ENCODE measurements at regions not wholly inside any gene's neighbourhood (a gene's known extent, or its start where the extent isn't known, plus 50 kb on each side); places are given as distances from the start of the nearest gene placed in this dataset.

DNA sequence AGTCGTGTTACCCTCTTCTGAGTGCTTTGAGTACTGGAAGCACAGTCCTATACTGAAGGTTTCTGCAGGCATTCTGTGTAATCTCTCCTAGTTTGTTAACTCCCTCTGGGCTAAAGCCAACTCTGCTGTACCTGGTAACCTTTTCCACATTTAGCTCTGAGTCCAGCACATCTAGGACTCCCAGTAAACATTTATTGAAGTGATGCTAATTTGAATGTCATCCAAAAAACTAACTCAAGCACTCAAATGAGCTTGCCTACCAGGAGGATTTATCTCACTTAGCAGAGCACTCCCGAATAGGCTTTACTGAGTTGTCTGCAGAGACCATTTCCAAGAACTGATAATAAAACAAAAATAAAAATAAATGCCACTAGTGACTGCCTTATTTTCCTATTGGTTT lies 79.5 kb upstream of the NFIB start:
- no peak for DNase-seq (ENCODE audit: low spot score)

DNA sequence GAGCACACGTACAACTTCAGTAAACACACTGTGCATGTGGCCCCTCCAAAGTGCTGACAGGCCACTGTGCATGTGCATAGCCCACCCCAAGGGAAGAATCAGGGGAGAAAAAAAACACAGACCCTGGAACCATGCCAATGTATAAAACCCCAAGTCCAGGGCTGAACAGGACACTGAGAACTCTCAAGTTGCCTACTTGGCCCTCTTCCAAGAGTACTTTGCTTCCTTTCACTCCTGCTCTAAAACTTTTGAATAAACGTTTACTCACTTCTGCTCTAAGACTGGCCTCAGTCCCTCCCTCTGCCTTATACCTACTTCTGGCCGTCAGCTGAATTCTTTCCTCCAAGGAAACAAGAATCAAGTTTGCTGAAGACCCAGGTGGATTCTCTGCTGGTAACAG lies 77.7 kb upstream of the NFIB start:
- no peak for DNase-seq (ENCODE audit: low spot score)

DNA sequence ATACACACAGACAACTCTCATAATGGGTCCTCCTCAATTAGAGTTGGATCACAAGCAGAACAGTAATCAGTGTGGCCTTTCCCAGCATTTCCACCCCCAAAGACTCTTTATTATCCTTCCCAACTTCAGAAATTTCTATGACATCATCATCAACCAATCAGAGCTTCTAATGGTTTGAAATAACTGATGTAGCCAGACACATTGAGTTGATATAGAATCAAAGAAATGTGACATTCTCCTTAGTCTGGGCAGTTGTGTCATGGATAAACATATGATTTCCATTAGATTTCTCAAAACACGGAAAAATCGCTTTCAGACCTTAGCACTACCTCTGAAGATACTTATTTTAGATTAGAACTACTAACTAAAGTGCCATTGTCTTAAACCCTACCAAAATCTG lies 75.7 kb upstream of the NFIB start:
- no peak for DNase-seq (ENCODE audit: low spot score)

- DNase-seq (ENCODE audit: low spot score): no peak
Observed at GRCh38 chr9:14389146-14389545, 75.2 kb upstream of the NFIB start.

- no peak for DNase-seq (ENCODE audit: low spot score)
Observed at GRCh38 chr9:14383773-14384172, 69.8 kb upstream of the NFIB start.

DNA sequence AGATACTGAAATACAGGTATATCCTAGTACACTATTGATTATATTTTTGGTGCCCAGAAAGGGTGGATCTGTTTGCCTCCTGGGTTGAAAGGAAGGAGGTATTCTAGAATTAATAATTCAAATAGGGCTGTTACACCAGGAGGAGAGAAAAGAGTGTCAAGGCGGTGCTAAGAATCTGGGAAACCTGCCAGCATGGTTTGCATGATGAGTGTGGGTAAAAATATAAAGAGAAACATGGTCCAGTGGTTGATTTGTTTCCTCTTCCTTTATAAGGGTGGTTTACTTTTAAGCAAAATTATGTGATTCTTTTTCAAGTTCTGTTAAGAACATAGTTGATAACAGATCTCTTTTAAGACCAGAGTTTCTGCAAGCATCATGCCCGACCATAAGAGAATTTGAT lies 69.4 kb upstream of the NFIB start:
- no peak for DNase-seq (ENCODE audit: low spot score)

GRCh38 chr9:14380061-14380836 lies 66.3 kb upstream of the NFIB start:
- DNase-seq (ENCODE audit: low spot score): no peak

- no peak for DNase-seq (ENCODE audit: low spot score)
Observed at GRCh38 chr9:14379280-14379679, 65.3 kb upstream of the NFIB start.

- no peak for DNase-seq (ENCODE audit: low spot score)
Observed at GRCh38 chr9:14373706-14374105, 59.8 kb upstream of the NFIB start.

DNA sequence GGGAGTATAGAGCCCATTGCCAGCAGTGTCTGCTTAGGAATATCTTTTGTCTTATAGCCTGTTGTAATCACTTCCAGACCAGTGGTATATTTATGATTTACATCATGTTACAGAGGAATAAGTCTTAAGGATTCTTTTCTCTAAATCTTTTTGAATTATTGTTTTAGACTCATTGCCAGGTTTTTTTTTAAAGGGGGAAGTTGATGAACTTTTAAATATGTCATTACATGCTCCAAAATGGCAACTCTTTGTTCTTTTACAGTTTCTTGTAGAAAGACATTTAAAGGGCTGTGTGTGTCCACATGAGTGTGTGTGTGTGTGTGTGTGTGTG lies 59.4 kb upstream of the NFIB start:
- DNase-seq (ENCODE audit: low spot score): no peak

DNA sequence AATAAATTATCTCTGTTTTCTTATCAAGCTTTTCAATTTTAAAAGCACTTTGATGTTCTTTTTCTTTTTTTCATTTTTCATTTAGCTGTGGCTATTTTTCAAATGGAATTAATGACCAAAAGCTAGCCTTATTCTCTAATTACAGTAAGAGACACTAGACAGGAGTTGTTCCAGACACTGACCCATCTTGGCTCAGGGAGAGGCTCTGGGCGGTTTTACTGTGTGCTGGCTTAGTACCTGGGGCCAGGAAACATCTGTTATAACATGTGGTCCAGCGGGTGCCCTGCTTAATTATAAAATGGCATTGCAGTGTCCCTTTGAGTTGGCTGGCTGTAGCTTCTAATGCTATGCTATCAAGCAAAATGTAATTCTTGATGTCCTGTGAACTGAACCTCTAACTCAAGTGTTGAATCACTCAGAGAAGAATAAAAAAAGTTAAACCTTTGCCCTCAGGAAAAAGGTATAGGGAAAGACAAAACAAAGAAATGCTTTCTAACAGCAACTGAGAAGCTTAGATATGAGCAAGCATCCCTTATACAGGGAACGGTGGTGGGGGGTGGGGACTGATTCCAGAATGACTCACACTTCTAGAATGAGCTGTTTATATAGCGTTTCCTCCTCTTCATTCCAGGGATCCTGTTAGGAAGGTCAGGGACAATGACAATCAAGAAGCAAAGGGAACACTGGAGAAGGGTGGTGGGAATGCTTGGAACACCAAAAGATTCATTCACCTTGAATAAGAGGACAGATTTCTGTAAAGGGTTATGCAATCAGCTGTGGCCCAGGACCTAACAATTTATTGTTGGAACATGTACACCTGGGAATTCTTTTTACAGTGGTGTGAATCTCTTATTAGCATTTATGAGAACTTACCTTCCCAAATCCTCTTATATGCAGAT lies 58.7 kb upstream of the NFIB start:
- DNase-seq (ENCODE audit: low spot score): no peak

- DNase-seq (ENCODE audit: low spot score): no peak
Observed at GRCh38 chr9:14369011-14369410, 55.1 kb upstream of the NFIB start.

GRCh38 chr9:14366076-14366475 lies 52.1 kb upstream of the NFIB start:
- DNase-seq (ENCODE audit: low spot score): no peak

DNA sequence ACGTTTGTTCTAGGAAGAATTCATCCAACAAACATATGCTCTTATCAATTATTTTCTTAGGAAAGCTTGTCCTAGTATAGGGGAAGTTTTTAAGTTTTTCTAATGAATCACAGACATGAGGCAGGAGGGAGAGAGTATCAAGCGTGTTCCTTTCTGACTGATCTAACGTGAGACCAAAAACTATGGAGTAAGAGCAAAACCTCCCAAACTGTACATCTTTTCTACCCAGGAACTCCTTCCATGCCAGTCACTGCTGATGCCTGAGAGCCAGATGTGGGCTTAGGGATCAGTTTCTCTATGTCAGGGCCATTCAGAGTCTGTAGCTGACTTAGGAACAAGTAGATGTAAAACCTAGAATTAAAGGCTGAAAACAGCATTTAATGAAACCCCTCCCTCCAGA lies 51.7 kb upstream of the NFIB start:
- DNase-seq (ENCODE audit: low spot score): no peak

All from ecto neural progenitor cell (in vitro differentiated cells).